GM18519 (cell line): ENCODE measurements at regions not wholly inside any gene's neighbourhood (a gene's known extent, or its start where the extent isn't known, plus 50 kb on each side); places are given as distances from the start of the nearest gene placed in this dataset.

Experiments used
- ATAC-seq: cut with Tn5 transposase; IDR thresholded peaks from one replicate; pipeline ENCODE4 v1.9.1; 2021; ENCODE audit warnings: mild to moderate bottlenecking, moderate library complexity; ENCODE audit not compliant: unreplicated experiment, low FRiP score

DNA sequence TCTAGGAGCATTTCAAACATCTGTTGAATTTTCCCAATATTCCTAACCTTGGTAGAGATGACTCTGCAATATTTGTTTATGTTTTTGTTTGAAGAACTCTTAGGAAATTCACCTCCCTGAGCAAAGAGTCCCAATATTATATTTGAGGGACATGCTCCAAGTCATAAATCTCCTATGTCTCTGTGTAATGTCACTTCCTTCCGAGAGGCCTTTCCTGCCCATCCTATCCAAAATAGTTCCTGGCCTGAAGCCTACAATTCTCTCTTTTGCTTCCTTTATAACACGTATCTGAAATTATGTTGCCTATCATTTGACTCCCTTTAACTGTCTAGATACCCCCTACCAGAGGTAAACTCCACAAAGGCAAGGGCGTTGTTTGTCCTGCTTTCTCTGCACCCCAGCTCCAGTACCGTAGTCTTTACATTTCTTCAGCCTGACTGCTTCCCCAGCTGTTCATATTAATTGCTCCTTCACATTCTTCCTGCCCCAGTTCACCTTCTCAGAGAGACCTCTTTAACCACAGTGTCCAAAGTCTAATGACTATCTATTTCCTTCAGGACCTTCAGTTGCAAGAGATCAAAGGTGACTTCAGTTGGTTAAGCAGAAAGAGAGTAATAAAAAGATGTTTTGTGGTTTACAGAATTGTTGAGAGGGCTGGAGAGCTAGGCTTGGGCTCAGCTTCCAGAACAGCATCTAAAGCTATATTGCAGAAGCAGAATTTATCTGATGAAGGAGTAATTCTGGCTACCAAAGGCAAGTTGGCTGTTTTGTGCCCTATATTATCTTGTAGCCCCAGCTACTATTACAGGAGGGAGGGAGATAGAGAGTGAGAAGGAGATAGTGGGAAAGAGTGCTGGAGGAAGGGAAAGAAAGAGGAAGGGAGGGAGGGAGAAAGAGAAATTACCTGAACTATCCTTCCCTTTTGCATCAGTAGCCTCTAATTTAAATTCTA, 109.3 kb upstream of the TMEM161B start:
- no peak for ATAC-seq

DNA sequence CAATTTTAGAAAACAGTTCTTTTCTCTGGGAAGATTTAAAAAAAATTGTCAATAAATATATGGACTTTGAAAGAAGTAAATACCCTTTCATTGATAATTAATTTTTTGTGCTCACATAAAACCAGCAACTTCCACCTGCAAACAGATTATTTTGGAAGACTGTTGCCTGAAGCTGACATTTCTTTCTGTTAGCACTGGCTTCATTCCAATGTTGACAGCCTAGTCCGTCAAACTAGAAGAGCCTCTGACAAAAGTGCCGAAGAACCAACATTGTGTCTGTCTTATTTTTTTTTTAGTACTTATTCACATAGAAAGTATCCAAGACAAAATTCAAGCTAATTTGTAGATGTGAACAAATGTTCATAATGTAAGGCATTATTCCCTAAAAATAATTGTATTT, 108.6 kb upstream of the TMEM161B start:
- no peak for ATAC-seq

DNA sequence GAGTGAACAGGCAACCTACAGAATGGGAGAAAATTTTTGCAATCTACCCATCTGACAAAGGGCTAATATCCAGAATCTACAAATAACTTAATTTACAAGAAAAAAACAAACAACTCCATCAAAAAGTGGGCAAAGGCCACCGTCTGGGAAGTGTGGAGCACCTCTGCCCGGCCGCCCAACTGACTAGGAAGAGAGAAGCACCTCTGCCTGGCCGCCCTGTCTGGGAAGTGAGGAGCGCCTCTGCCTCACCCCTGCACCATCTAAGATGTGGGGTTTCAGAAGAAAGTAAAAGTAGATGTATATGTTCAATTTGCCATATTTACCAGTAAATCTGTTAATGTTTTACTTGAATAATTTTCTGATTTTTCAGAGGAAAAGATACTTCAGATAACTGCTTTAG, 108.1 kb upstream of the TMEM161B start:
- ATAC-seq: no peak

GRCh38 chr5:88374391-88374790, 105.7 kb upstream of the TMEM161B start:
- no peak for ATAC-seq

- ATAC-seq: no peak
These were observed 102.2 kb upstream of the TMEM161B start for GRCh38 chr5:88370824-88371223.

DNA sequence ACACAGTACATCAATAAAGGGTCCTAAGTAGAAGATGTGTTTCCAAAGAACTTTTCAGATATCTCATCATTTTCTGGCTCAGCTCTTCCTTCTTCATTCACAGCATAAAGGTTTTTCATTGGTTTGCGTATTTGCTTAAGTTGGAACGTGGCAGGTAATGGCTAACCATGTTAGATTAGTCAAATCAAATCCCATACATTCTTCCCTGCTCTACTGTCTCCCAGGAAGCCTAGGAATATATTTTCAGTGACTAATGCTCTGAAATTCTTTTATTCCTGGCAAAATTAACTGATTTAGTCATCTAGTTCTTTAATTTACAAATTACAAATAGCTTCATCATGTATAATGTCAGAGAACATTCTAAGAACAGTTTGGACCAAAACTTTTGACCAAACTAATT, 99.6 kb upstream of the TMEM161B start:
- no peak for ATAC-seq

GRCh38 chr5:88364991-88365390, 96.3 kb upstream of the TMEM161B start:
- ATAC-seq: no peak

GRCh38 chr5:88355490-88356050, 86.9 kb upstream of the TMEM161B start:
- ATAC-seq: no peak

- ATAC-seq: no peak
These were observed 57.2 kb upstream of the TMEM161B start for GRCh38 chr5:88325868-88326267.

DNA sequence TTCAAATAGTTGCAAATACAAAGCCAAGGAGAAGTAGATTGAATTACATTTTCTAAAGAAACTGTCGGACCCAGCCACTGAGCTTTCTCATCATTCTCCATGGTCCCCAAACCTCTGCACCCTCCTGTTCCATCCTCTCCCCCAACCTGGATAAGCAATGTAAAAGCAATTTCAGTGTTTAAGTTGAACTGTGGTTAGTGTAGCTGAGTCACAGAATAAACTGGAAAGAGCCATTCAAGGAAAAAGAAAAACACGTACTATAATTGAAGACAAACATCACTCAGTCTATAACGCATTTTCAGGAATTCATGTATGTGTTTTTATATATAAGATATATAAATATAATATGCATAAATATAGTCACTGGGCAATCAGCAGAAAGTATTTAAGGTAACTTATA, 54.1 kb upstream of the TMEM161B start:
- no peak for ATAC-seq
